GM12874 (cell line): ENCODE measurements at regions not wholly inside any gene's neighbourhood (a gene's known extent, or its start where the extent isn't known, plus 50 kb on each side); places are given as distances from the start of the nearest gene placed in this dataset.

Experiments used
- CTCF ChIP-seq: IDR thresholded peaks from 2 replicates; pipeline ENCODE4 v1.5.1; 2011; ENCODE audit warnings: low read depth, mild to moderate bottlenecking, control low read depth, low read length, moderate library complexity; ENCODE audit not compliant: insufficient read depth

- no peak for TF ChIP-seq CTCF
Measured at GRCh38 chr1:199161766-199162303, 523.0 kb downstream of the PTPRC start.

- TF ChIP-seq CTCF: no peak
Measured at GRCh38 chr1:199163267-199163666, 524.4 kb downstream of the PTPRC start.

GRCh38 chr1:199163670-199164069 lies 524.8 kb downstream of the PTPRC start:
- TF ChIP-seq CTCF: no peak

GRCh38 chr1:199167460-199167859 lies 528.6 kb downstream of the PTPRC start:
- no peak for TF ChIP-seq CTCF

- no peak for TF ChIP-seq CTCF
Measured at GRCh38 chr1:199168888-199169585, 530.2 kb downstream of the PTPRC start.

- TF ChIP-seq CTCF: no peak
Measured at GRCh38 chr1:199170711-199171110, 531.9 kb downstream of the PTPRC start.

- TF ChIP-seq CTCF: no peak
Measured at GRCh38 chr1:199172171-199173124, 533.6 kb downstream of the PTPRC start.
